Nephron (organoid): ENCODE measurements at regions not wholly inside any gene's neighbourhood (a gene's known extent, or its start where the extent isn't known, plus 50 kb on each side); places are given as distances from the start of the nearest gene placed in this dataset.

Experiments used
- H3K27ac Mint-ChIP-seq, 3 experiments: 2 replicates each; pipeline ENCODE4 v1.8.0; 2020; ENCODE audit warnings: mixed read lengths in 3 of 3, mild to moderate bottlenecking in 2 of 3, moderate library complexity in 1 of 3
- H3K27me3 Mint-ChIP-seq: 2 replicates; pipeline ENCODE4 v1.8.0; 2021; ENCODE audit warnings: low read depth, mild to moderate bottlenecking, moderate library complexity, mixed read lengths
- H3K36me3 Mint-ChIP-seq: 2 replicates; pipeline ENCODE4 v1.8.0; 2020; ENCODE audit warnings: low read depth, mixed read lengths
- H3K4me1 Mint-ChIP-seq: 2 replicates; pipeline ENCODE4 v1.8.0; 2020; ENCODE audit warnings: mixed read lengths
- H3K4me3 Mint-ChIP-seq, 3 experiments: 2 replicates each; pipeline ENCODE4 v1.8.0; 2020; ENCODE audit warnings: mild to moderate bottlenecking in 3 of 3, mixed read lengths in 3 of 3, moderate library complexity in 2 of 3
- H3K9me3 Mint-ChIP-seq: 2 replicates; pipeline ENCODE4 v1.8.0; 2020; ENCODE audit warnings: mixed read lengths
- CTCF ChIP-seq, 3 experiments: fragments of 200-600 bp; sonication (generic); IDR thresholded peaks; one replicate each; pipeline ENCODE4 v1.5.0; 2021; ENCODE audit warnings: antibody characterized with exemption in 3 of 3; ENCODE audit not compliant: unreplicated experiment in 3 of 3

GRCh38 chr12:86777325-86777724 lies 521.1 kb upstream of the MGAT4C start:
- Mint-ChIP-seq H3K9me3 (no peaks in the 10 kb centered on the region), H3K27ac (no peak overlapping the region), H3K4me1 (no peaks in the 10 kb centered on the region), H3K4me3 (no peak overlapping the region), H3K27me3 (no peaks in the 10 kb centered on the region), H3K36me3 (no peaks in the 10 kb centered on the region)
- no peak for TF ChIP-seq CTCF (IDR thresholded peaks at IDR 0.05; ENCODE audit: unreplicated experiment in 3 of 3)

- H3K9me3 Mint-ChIP-seq, result no peaks in the 10 kb centered on the region
- H3K27me3 Mint-ChIP-seq, result no peaks in the 10 kb centered on the region
- TF ChIP-seq CTCF (IDR thresholded peaks at IDR 0.05; ENCODE audit: unreplicated experiment in 3 of 3), result no peak
Measured at GRCh38 chr12:86774841-86775388, 518.7 kb upstream of the MGAT4C start.

GRCh38 chr12:86772696-86773095 lies 516.5 kb upstream of the MGAT4C start:
- no peak for TF ChIP-seq CTCF (IDR thresholded peaks at IDR 0.05; ENCODE audit: unreplicated experiment in 3 of 3)
- Mint-ChIP-seq H3K4me1 (no peaks in the 10 kb centered on the region), H3K4me3 (no peak overlapping the region), H3K36me3 (no peaks in the 10 kb centered on the region), H3K27me3 (no peaks in the 10 kb centered on the region), H3K9me3 (no peaks in the 10 kb centered on the region), H3K27ac (no peak overlapping the region)

More at GRCh38 chr12:86774841-86775388, 518.7 kb upstream of the MGAT4C start:
- Mint-ChIP-seq H3K4me1 (no peaks in the 10 kb centered on the region), H3K36me3 (no peaks in the 10 kb centered on the region), H3K4me3 (no peak overlapping the region), H3K27ac (no peak overlapping the region)

GRCh38 chr12:86770871-86771270 lies 514.7 kb upstream of the MGAT4C start:
- peaks cover 2% of the 10 kb centered on the region for H3K9me3 Mint-ChIP-seq
- H3K4me1 Mint-ChIP-seq, result no peaks in the 10 kb centered on the region
- no peak for TF ChIP-seq CTCF (IDR thresholded peaks at IDR 0.05; ENCODE audit: unreplicated experiment in 3 of 3)
- H3K27ac Mint-ChIP-seq, result no peak overlapping the region
- no peaks in the 10 kb centered on the region for H3K36me3 Mint-ChIP-seq
- no peak overlapping the region for H3K4me3 Mint-ChIP-seq
- no peaks in the 10 kb centered on the region for H3K27me3 Mint-ChIP-seq

- no peak for TF ChIP-seq CTCF (IDR thresholded peaks at IDR 0.05; ENCODE audit: unreplicated experiment in 3 of 3)
- peaks cover 5% of the 10 kb centered on the region for H3K36me3 Mint-ChIP-seq
- no peak overlapping the region for H3K4me3 Mint-ChIP-seq
- peaks cover 24% of the 10 kb centered on the region for H3K4me1 Mint-ChIP-seq
- H3K27ac Mint-ChIP-seq, result peak overlapping the region in 1 of 3 experiments; percentile 58
- no peaks in the 10 kb centered on the region for H3K9me3 Mint-ChIP-seq
- H3K27me3 Mint-ChIP-seq, result no peaks in the 10 kb centered on the region
Measured at GRCh38 chr12:86748894-86749293, 492.7 kb upstream of the MGAT4C start.

- Mint-ChIP-seq H3K4me1 (peaks cover 37% of the 10 kb centered on the region), H3K27ac (peak overlapping the region in 1 of 3 experiments; percentile 42), H3K36me3 (peaks cover 2% of the 10 kb centered on the region), H3K9me3 (no peaks in the 10 kb centered on the region), H3K27me3 (no peaks in the 10 kb centered on the region), H3K4me3 (no peak overlapping the region)
- no peak for TF ChIP-seq CTCF (IDR thresholded peaks at IDR 0.05; ENCODE audit: unreplicated experiment in 3 of 3)
Measured at GRCh38 chr12:86744547-86745212, 488.5 kb upstream of the MGAT4C start.
